Liver (tissue), 8 donors: ENCODE measurements at regions not wholly inside any gene's neighbourhood (a gene's known extent, or its start where the extent isn't known, plus 50 kb on each side); places are given as distances from the start of the nearest gene placed in this dataset.
A peak's percentile ranks its signal among the peaks of the same experiment; 100 is the strongest.

ENCODE experiments used
- DNase-seq: peaks from one replicate; pipeline ENCODE4 v3.0.0-alpha.2; 2017; ENCODE audit warnings: low spot score
- H3K27ac ChIP-seq, 2 donors: one replicate each; pipeline ENCODE4 v1.7.0; 2013; ENCODE audit warnings: inconsistent platforms in 2 of 2, low read length in 2 of 2, control low read depth in 1 of 2, low read depth in 1 of 2, mild to moderate bottlenecking in 1 of 2
- H3K27me3 ChIP-seq, 4 donors: one replicate each; pipeline versions ENCODE4 v1.6.1 to v1.7.0; 2013; ENCODE audit warnings: low read length in 3 of 4, inconsistent platforms in 1 of 4, mild to moderate bottlenecking in 1 of 4, moderate library complexity in 1 of 4; ENCODE audit not compliant: control insufficient read depth in 4 of 4, insufficient read depth in 4 of 4
- H3K36me3 ChIP-seq, 4 donors: one replicate each; pipeline versions ENCODE4 v1.6.1 to v1.7.0; 2013; ENCODE audit warnings: low read length in 3 of 4, mild to moderate bottlenecking in 3 of 4, low read depth in 1 of 4, moderate library complexity in 1 of 4; ENCODE audit not compliant: control insufficient read depth in 4 of 4, insufficient read depth in 3 of 4
- H3K4me1 ChIP-seq, 4 donors: one replicate each; pipeline versions ENCODE4 v1.6.1 to v1.7.0; 2013; ENCODE audit warnings: low read length in 3 of 4, mild to moderate bottlenecking in 3 of 4, moderate library complexity in 1 of 4; ENCODE audit not compliant: control insufficient read depth in 4 of 4, insufficient read depth in 4 of 4
- H3K4me3 ChIP-seq, 3 donors: one replicate each; pipeline versions ENCODE4 v1.6.1 to v1.7.0; 2013; ENCODE audit warnings: low read length in 3 of 3, control low read depth in 1 of 3, low read depth in 1 of 3, mild to moderate bottlenecking in 1 of 3
- H3K9ac ChIP-seq, 2 donors: one replicate each; pipeline ENCODE4 v1.7.0; 2013; ENCODE audit warnings: low read length in 2 of 2, mild to moderate bottlenecking in 2 of 2, moderate library complexity in 2 of 2, control low read depth in 1 of 2, low read depth in 1 of 2
- H3K9me3 ChIP-seq, 4 donors: one replicate each; pipeline versions ENCODE4 v1.6.1 to v1.7.0; 2013; ENCODE audit warnings: low read length in 3 of 4; ENCODE audit not compliant: control insufficient read depth in 4 of 4
- ATF3 ChIP-seq: IDR thresholded peaks from 2 replicates; pipeline ENCODE4 v1.6.1; 2016; ENCODE audit warnings: antibody characterized with exemption
- CTCF ChIP-seq: fragments of 150-350 bp; IDR thresholded peaks from 2 replicates; pipeline ENCODE4 v1.5.1; 2017; ENCODE audit warnings: improper control_type of control experiment, low read depth, low read length; ENCODE audit not compliant: missing input control
- EGR1 ChIP-seq, 2 donors: IDR thresholded peaks; 2 replicates each; pipeline ENCODE4 v1.6.1; 2016 to 2018; ENCODE audit warnings: antibody characterized with exemption in 2 of 2, low read depth in 2 of 2
- FOXA1 ChIP-seq: IDR thresholded peaks from 2 replicates; pipeline ENCODE4 v1.6.1; 2016; ENCODE audit warnings: antibody characterized with exemption
- FOXA2 ChIP-seq: IDR thresholded peaks from 2 replicates; pipeline ENCODE4 v1.6.1; 2016; ENCODE audit warnings: antibody characterized with exemption
- GABPA ChIP-seq, 2 donors: IDR thresholded peaks in 1 of 2; conservative IDR thresholded peaks in 1 of 2; 2 replicates each; pipeline ENCODE4 v1.6.1; 2016; ENCODE audit warnings: antibody characterized with exemption in 2 of 2, mild to moderate bottlenecking in 1 of 2, moderate library complexity in 1 of 2
- HNF4A ChIP-seq, 2 donors: conservative IDR thresholded peaks; 2 replicates each; pipeline ENCODE4 v1.6.1; 2016; ENCODE audit warnings: antibody characterized with exemption in 2 of 2, mild to moderate bottlenecking in 2 of 2
- HNF4G ChIP-seq: IDR thresholded peaks from 2 replicates; pipeline ENCODE4 v1.6.1; 2016; ENCODE audit warnings: antibody characterized with exemption
- JUND ChIP-seq, 2 donors: IDR thresholded peaks; 2 replicates each; pipeline ENCODE4 v1.6.1; 2016; ENCODE audit warnings: antibody characterized with exemption in 2 of 2
- MAX ChIP-seq: IDR thresholded peaks from 2 replicates; pipeline ENCODE4 v1.6.1; 2016; ENCODE audit warnings: antibody characterized with exemption
- NR2F2 ChIP-seq: IDR thresholded peaks from 2 replicates; pipeline ENCODE4 v1.6.1; 2016; ENCODE audit warnings: antibody characterized with exemption
- RAD21 ChIP-seq, 2 donors: IDR thresholded peaks; 2 replicates each; pipeline ENCODE4 v1.6.1; 2016; ENCODE audit warnings: antibody characterized with exemption in 2 of 2, mild to moderate bottlenecking in 2 of 2
- REST ChIP-seq: IDR thresholded peaks from 2 replicates; pipeline ENCODE4 v1.6.1; 2016; ENCODE audit warnings: antibody characterized with exemption, mild to moderate bottlenecking
- RXRA ChIP-seq, 2 donors: IDR thresholded peaks; 2 replicates each; pipeline ENCODE4 v1.6.1; 2017 to 2018; ENCODE audit warnings: antibody characterized with exemption in 2 of 2, mild to moderate bottlenecking in 1 of 2
- SP1 ChIP-seq: IDR thresholded peaks from 2 replicates; pipeline ENCODE4 v1.6.1; 2018; ENCODE audit warnings: antibody characterized with exemption, mild to moderate bottlenecking
- TAF1 ChIP-seq: conservative IDR thresholded peaks from 2 replicates; pipeline ENCODE4 v1.6.1; 2016; ENCODE audit warnings: antibody characterized with exemption, mild to moderate bottlenecking
- YY1 ChIP-seq: IDR thresholded peaks from 2 replicates; pipeline ENCODE4 v1.6.1; 2016; ENCODE audit warnings: antibody characterized with exemption, mild to moderate bottlenecking
- ZBTB33 ChIP-seq: IDR thresholded peaks from 2 replicates; pipeline ENCODE4 v1.6.1; 2016; ENCODE audit warnings: antibody characterized with exemption
- WGBS: extraction: QIAGEN DNeasy Blood & Tissue Kit; methylation state at CpG from one replicate; pipeline ENCODE4 v1.1.7; 2013; 5-methylcytosine and 5-hydroxymethylcytosine counted together
- donor health status: healthy.
- donor health status: healthy.
- donor health status: healthy.
- donor health status: healthy.
- donor health status: healthy.

- Histone ChIP-seq H3K27ac (peak overlapping the region; percentile 66 to 78), H3K27me3 (no peaks in the 10 kb centered on the region), H3K36me3 (no peaks in the 10 kb centered on the region), H3K9ac (no peak overlapping the region), H3K4me3 (no peak overlapping the region), H3K9me3 (no peaks in the 10 kb centered on the region), H3K4me1 (peaks cover 5 to 70% (median 43%) of the 10 kb centered on the region in 4 donors)
- no peak for TF ChIP-seq YY1
- no peak for DNase-seq
- 77% methylated on average over 19 of the region's 19 CpGs for WGBS
Measured at GRCh38 chr16:85306793-85307551, 194.7 kb upstream of the CIBAR2 start.

GRCh38 chr16:85307552-85308364 lies 195.5 kb upstream of the CIBAR2 start:
- Histone ChIP-seq H3K36me3 (no peaks in the 10 kb centered on the region), H3K27me3 (no peaks in the 10 kb centered on the region), H3K4me3 (no peak overlapping the region), H3K27ac (peak overlapping the region; percentile 66 to 78), H3K4me1 (peaks cover 5 to 70% (median 43%) of the 10 kb centered on the region in 4 donors), H3K9ac (peak overlapping the region; percentile 10 to 51), H3K9me3 (no peaks in the 10 kb centered on the region)
- TF ChIP-seq HNF4A (conservative IDR thresholded peaks at IDR 0.05) (peak; percentile 84 to 87), TAF1 (no peak), CTCF (no peak), HNF4G (peak; percentile 17), FOXA2 (peak; percentile 78), SP1 (peak; percentile 92), JUND (IDR thresholded peaks at IDR 0.05) (peak in 1 of 2 donors; percentile 60), REST (peak; percentile 53), RAD21 (IDR thresholded peaks at IDR 0.05) (peak in 1 of 2 donors; percentile 11), GABPA (IDR thresholded peaks at IDR 0.05 in 1 of 2, conservative IDR thresholded peaks at IDR 0.05 in 1 of 2) (no peak), ZBTB33 (no peak), RXRA (IDR thresholded peaks at IDR 0.05) (peak; percentile 98), EGR1 (IDR thresholded peaks at IDR 0.05; ENCODE audit: low read depth in 2 of 2) (no peak), MAX (no peak), FOXA1 (peak; percentile 65), NR2F2 (peak; percentile 85), YY1 (peak; percentile 49), ATF3 (no peak)
- WGBS = 54% methylated on average over 24 of the region's 24 CpGs
- no peak for DNase-seq
